NCI-H2081 treated with DMSO at 0.1 percent for 48 hours (cell line): ENCODE measurements at regions not wholly inside any gene's neighbourhood (a gene's known extent, or its start where the extent isn't known, plus 50 kb on each side); places are given as distances from the start of the nearest gene placed in this dataset.

ENCODE experiments used
- DNase-seq: peaks from one replicate; lab custom pipeline; 2025; lab: John Stamatoyannopoulos, UW

DNA sequence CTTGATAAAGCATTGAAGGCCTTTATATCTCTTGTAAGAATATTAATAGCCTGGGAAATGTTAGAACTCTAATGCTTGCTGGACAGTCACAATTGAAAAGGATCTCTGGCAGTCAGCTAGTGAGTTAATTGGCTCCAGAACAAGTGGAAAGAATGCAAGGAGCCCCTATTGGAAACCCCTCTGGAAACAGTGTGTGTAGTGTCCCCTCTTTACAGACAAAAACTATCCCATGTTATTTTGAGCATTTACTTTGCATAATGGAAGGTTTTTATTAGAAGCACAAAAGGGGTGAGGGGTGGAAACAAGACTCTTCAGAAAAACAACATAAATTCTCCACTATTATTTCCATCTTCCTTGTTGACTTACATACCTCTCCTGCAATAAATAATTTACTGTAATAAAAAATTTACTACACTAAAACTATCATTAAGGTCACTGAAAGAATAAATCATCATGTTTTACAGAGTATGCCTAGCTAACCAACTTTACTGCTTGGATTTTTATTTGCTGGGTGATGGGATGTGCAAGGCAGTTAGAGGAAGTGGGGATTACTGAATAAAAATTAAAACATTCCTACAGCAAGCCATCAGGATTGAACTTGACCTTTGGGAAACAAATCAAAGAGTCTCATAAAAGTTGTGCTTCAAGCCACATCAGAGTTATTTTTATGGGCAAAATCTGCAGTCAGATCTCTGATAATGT lies 610.4 kb downstream of the TBC1D4 start:
- DNase-seq = no peak

DNA sequence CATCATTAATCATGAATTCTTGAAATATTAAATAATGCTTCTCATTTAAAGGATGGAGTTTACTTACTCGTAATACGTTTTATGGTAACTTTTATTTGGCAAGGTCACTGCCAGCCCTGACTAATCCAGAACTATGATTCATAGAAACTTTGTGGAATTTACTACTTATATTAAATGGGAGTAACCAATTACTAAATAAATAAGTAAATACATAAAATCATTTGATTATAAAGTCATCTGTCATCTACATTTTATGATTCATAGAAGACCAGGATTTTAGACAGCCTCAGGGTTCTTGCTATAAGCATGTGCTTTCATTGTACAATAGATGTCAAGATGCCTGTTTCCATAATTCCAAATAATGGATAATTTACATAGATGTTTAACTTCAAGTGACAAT lies 611.1 kb downstream of the TBC1D4 start:
- no peak for DNase-seq

DNA sequence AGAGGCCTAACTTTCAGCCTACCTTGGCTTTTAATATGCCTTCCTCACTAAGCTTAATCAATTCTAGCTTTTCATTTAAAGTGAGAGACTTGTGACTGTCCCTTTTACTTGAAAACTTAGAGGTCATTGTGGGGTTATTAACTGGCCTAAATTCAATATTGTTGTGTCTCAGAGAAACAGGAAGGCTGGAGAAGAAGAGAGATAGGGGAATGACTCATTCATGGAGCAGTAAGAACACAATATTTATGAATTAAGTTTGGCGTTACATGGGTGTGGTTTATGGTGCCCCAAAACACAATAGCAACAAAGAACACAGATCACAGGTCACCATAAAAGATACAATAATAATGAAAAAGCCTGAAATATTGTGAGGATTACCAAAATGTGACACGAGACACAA lies 612.1 kb downstream of the TBC1D4 start:
- DNase-seq = no peak

- DNase-seq = no peak
Measured at GRCh38 chr13:74868049-74868448, 613.9 kb downstream of the TBC1D4 start.

- DNase-seq = no peak
Measured at GRCh38 chr13:74867460-74867859, 614.5 kb downstream of the TBC1D4 start.

- no peak for DNase-seq
Measured at GRCh38 chr13:74866101-74866500, 615.9 kb downstream of the TBC1D4 start.

GRCh38 chr13:74865656-74866055 lies 616.3 kb downstream of the TBC1D4 start:
- DNase-seq = no peak

- no peak for DNase-seq
Measured at GRCh38 chr13:74860789-74861188, 621.2 kb downstream of the TBC1D4 start.

- DNase-seq = no peak
Measured at GRCh38 chr13:74850893-74851292, 631.1 kb downstream of the TBC1D4 start.

DNA sequence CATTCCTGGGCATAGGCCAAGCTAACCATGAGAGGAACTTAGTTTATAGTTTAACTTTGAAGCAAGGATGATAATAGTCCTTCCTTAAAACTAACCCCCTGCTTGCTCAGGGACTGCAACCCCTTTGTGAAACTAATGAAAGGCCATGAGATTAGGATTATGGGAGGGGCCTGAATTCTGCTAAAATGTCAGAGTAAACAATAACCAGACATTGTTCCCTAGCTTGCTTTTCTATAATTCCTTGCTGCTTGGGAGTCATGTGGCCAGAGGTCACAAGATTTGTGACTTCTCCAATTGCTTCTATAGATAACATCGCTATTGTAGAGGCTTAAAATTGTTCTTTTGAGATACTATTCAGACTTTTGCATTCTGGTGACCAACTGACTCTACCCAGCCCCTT lies 634.0 kb downstream of the TBC1D4 start:
- DNase-seq = no peak

GRCh38 chr13:74845806-74846205 lies 636.2 kb downstream of the TBC1D4 start:
- DNase-seq = no peak

DNA sequence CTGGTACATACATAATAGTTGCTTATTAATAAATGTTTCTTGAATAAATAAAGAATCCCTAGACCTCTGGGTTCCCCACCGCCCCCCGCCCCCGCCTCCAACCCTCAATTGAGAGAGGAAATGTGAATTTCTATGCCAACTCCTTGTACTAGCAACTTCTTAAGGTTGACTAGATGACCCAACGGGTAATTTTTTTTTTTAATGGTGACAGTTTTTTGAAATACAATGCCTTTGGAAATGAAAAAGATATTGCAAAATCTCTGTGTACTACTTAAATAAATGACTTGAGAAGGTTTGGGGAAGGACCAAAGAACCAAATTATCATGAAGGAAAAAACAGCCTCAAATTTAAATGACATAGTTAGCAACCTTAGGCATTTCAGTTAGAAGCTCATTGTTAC lies 640.3 kb downstream of the TBC1D4 start:
- no peak for DNase-seq

DNA sequence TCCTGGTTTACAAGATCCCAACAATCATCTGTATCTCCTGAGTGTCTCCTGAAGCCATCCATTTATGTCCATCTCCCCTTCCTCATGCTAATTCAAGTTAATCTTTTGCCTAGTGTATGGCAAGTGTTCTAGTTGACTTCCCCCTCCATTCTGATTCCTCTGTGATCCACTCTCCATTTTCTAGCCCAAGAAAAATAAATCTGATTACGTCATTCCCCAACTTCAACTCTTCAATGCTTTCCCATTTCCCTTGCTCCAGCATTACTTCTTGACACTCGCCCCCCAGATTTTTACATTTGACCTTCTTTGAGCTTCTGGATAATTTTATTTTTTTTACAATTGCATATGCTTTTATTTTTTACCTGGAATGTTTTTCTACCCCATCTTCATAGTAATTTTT lies 640.8 kb downstream of the TBC1D4 start:
- no peak for DNase-seq

GRCh38 chr13:74839656-74840055 lies 642.3 kb downstream of the TBC1D4 start:
- no peak for DNase-seq

DNA sequence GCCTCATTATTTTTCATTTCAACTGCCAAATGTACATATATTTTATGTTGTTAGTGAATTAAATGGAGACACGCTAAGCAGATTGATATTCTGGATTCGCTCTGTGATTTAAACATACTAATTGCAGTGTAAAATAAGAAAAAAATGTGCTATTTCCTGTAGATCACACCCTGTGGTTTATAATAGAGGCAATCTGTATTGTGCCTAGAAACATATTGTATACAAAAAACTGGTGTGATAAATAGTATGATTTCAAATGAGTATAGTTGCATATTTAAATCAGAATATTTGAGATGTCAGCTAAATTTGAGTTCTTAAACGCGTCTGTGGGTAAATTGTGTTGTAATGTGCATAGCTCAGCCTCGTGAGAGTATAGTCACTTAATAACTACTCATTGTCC lies 643.9 kb downstream of the TBC1D4 start:
- no peak for DNase-seq

DNA sequence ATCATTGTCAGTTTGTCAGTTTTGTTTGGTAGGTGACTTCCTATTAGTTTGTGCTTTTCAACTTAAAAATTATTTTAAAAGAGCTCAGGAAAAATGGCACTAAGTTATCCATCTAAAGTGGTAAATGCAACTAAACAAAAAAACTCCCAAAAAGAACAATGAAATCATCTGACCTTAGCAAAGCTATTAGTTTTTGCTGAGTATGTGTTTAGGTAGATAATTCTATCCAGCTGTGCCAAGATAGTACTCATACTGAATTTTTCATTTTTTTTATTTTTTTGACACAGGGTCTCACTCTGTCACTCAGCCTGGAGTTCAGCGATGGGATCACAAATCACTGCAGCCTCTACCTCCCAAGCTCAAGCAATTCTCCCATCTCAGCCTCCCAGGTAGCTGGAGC lies 645.3 kb downstream of the TBC1D4 start:
- DNase-seq = no peak

DNA sequence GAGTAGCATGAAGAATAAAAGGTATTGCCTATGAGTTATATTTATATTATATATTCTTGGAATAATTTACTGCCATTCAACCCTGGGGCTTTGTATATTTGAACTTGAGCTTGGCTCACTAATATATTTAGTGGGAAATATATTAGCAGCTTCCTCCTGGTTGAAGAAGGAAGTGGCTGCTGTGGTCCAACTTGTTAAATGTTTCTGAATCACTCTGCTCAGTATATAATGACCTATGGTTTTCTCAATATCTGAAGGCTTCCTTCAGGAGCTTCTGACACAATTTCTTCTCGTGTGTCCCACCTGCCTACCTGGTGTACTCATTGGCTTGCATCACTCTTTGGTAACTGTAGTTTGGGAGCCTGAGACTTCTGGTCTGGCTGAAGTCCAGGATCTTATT lies 646.4 kb downstream of the TBC1D4 start:
- no peak for DNase-seq

DNA sequence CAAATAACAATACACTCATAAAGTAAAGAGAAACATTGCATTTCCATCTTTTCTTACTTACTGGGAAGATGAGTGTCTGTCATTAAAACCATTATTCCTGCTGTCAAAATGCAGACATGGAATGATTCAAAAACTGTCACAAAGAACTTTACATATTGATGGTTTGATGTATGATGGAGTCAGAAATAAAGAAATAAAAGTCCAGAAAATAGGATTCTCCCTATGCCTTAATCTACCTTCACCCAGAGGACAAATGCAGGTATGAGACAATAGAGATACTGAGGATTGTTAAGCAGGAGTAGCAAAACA lies 656.1 kb downstream of the TBC1D4 start:
- no peak for DNase-seq

DNA sequence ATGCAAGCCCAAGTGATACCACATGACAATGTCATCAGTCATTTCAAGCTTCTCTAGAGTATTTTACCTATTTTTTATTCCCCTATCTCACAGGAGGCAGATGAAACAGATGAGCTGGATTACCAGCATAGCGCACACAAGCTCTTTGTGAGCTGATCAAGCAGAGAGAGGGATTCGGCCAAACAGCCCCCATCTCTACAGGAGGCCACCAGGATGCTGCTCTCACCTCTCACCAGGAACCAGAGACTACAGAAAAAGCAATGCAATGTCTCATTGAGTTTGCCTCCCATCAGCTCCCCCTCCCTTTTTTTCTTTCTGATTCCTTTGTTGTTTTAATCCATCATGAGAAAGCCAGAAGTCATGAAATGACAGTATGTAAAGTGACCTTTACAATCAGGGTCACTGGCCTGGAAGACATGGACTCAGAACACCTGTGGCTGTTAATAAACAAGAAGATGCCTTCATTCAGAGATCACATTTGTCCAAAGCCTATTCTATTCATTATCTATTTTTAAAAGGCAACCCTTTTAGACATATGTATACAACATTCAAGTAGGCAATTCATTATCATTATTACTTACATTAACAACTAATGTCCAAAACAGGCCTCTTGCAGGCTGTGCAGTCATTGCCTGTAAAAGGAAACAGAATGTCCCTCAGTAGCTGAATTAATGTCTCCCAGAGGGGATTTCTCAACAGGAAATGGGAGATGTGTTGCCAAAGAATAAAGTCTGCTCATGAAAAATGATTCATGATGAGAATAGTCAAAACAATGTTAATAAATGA lies 656.6 kb downstream of the TBC1D4 start:
- DNase-seq = no peak

DNA sequence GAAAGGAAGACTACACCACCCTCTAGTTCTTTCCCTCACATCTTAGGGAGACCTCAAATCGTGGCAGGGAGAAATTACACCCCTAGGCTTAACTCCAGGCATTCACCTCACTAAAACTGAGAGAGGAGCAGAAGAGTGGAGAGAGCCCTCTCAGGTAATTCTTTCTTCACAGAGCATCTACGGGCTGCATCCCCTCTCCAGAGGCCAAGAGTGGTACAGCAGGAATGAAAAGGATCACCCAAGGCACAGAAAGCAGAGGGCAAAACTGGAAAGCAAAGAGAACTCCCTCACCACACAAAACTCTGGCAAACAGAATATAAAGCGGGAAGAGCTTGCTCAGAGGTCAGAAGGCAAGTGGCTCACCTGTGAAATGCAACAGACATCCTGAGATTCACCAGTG lies 661.2 kb downstream of the TBC1D4 start:
- no peak for DNase-seq

DNA sequence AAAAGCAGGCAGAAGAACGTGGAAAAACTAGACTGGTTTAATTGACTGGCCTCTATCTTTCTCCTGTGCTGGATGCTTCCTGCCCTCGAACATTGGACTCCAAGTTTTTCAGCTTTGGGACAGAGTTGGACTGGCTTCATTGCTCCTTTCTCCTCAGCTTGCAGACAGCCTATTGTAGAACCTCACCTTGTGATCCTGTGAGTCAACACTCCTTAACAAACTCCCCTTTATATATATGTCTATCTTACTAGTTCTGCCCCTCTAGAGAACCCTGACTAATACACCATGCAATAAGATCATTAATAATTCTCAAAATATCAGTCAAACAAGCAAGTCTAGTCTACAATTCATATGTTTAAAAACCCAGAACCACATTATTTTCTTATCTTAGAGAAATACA lies 662.4 kb downstream of the TBC1D4 start:
- no peak for DNase-seq

GRCh38 chr13:74816737-74817136 lies 665.2 kb downstream of the TBC1D4 start:
- no peak for DNase-seq

DNA sequence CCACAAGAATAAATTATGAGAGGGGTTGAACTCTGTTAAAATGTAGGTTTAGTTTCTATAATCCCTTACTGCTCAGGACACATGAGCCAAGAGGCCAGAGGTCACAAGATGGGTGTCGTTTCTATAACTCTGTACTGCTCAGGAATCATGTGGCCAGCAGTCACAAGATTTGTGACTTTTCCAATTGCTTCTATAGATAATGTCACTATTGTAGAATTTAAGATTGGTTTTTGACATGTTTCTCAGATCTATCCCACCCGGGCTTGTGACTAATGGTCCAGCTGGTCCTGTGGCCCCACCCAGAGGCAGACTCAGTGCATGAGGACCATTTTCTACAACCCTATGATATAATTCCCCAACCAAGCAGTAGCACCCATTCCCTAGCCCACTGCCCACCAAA lies 662.0 kb upstream of the KLF12 start:
- no peak for DNase-seq

DNA sequence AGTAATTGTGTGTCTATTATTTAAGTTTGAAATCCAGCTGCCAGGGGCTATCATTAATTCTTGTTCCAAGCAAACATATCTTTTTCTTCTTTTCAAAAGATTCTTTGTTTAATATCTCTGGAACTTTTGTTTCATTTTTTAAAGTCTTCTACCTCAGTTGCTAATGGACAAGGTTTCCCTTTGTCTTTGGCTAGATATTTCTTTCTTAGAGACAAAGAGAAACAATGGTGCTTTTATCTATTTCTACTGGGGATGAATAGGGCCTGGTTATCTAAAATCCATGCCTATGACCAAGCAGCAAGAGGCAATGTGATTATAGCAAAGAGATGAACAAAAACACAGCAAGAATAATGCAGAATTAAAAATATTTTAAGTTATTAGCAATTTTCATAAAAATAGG lies 661.3 kb upstream of the KLF12 start:
- no peak for DNase-seq
